Hepatocyte (in vitro differentiated cells): ENCODE measurements at regions not wholly inside any gene's neighbourhood (a gene's known extent, or its start where the extent isn't known, plus 50 kb on each side); places are given as distances from the start of the nearest gene placed in this dataset.

Experiments
- EZH2phosphoT487 ChIP-seq: fragments of 200-600 bp; sonication (generic); IDR thresholded peaks from one replicate; pipeline ENCODE4 v1.6.1; 2018; ENCODE audit warnings: antibody characterized with exemption, mild to moderate bottlenecking, low read depth, moderate library complexity; ENCODE audit not compliant: unreplicated experiment, severe bottlenecking
- TF ChIP-seq, protein P1 (sequence below): fragments of 200-600 bp; sonication (generic); IDR thresholded peaks from 2 replicates; pipeline ENCODE4 v1.5.1; 2016; ENCODE audit warnings: antibody characterized with exemption, mild to moderate bottlenecking; ENCODE audit not compliant: poor library complexity

DNA sequence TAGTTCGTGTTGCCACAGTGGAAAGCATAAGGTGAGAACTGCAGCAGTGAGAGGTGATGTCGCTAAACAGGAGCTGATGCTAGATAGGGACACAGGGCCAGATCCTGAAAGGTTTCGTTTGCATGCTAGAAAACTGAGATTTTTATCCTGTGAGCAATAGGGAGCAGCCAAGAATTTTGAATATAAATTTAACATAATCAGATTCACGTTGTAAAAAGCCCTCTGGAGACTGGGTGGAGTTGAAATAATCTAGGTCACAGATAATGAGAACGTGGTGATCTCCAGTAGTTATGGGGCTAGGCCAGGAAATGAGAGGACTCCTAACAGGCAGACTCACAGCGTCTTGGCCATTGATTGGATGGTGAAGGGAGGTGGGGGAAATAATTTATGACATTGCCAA, 92.1 kb upstream of the IMMP2L start:
- TF ChIP-seq, protein P1, sequence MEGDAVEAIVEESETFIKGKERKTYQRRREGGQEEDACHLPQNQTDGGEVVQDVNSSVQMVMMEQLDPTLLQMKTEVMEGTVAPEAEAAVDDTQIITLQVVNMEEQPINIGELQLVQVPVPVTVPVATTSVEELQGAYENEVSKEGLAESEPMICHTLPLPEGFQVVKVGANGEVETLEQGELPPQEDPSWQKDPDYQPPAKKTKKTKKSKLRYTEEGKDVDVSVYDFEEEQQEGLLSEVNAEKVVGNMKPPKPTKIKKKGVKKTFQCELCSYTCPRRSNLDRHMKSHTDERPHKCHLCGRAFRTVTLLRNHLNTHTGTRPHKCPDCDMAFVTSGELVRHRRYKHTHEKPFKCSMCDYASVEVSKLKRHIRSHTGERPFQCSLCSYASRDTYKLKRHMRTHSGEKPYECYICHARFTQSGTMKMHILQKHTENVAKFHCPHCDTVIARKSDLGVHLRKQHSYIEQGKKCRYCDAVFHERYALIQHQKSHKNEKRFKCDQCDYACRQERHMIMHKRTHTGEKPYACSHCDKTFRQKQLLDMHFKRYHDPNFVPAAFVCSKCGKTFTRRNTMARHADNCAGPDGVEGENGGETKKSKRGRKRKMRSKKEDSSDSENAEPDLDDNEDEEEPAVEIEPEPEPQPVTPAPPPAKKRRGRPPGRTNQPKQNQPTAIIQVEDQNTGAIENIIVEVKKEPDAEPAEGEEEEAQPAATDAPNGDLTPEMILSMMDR, result no peak
- TF ChIP-seq EZH2phosphoT487, result no peak
